Renal cortex interstitium (tissue), 11 donors: ENCODE measurements at regions not wholly inside any gene's neighbourhood (a gene's known extent, or its start where the extent isn't known, plus 50 kb on each side); places are given as distances from the start of the nearest gene placed in this dataset.

Source experiments
- DNase-seq, 11 donors: peaks; one replicate each; pipeline ENCODE4 v3.0.0-alpha.2; 2013; ENCODE audit warnings: low read depth in 9 of 11, low spot score in 4 of 11; ENCODE audit errors: extremely low read depth in 1 of 11

GRCh38 chr13:47310401-47310800 is 413.5 kb upstream of the HTR2A start:
- DNase-seq, result no peak

DNA sequence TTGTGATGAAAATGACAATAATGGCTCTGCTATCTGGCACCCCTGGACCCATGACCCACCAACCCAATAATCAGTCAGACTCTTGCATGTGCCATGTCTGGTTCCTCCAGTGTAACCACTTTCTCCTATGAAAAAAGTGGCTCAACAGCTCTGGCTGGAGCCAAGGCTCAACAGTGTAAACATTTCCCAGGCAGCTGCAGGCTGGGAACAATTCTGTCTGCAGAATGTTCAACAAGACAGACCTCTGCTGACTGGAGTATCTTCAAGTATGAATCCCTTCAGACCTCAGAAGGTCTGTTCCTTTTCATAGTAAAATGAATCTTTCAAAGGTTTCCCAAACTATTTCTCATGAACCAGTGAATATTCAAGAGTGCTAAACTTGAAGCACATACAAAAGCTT is 410.1 kb upstream of the HTR2A start:
- DNase-seq, result no peak

DNA sequence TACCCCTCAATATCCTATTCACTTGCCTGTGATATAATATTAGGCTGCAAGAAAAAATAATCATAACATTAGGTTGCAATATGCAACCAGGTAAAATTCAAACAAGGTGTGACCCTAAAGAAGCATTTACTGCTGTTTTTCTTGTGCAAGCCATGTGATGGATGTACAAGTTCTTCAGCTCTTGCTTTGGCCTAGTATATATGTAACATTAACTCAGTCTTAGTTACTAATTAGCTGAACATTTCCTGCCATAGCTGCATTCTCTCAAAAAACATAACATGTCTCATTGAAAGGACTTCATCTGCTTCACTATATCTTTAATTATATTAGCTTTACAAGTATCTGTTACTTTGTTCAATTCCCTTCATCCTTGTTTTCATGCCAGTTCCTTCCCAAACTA is 406.8 kb upstream of the HTR2A start:
- peak in 2 of 11 donors; percentile 1 to 3 for DNase-seq

GRCh38 chr13:47299304-47299703 is 402.5 kb upstream of the HTR2A start:
- DNase-seq, result no peak

- DNase-seq, result no peak
Measured at GRCh38 chr13:47298506-47298905, 401.7 kb upstream of the HTR2A start.

GRCh38 chr13:47294691-47295090 is 397.8 kb upstream of the HTR2A start:
- DNase-seq, result no peak

GRCh38 chr13:47291107-47291656 is 394.3 kb upstream of the HTR2A start:
- DNase-seq, result no peak

DNA sequence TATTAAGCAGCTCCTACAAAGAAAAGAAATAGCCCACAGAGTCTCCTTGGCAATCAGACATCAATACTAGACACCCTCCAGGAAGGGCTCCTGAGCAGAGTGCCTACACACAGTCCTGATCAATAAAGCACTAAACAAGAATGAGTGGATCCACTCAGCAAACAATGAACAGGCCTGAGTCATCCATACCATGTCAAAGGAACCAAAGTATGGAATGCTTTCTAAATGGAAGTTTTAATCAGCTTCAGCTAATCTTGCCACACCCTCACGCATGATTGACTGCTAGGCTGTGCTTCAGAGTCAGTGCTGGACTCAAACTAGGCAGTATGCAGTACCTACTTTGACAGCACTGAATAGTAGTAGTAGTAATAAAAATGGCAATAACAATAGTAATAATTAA is 392.7 kb upstream of the HTR2A start:
- no peak for DNase-seq

DNA sequence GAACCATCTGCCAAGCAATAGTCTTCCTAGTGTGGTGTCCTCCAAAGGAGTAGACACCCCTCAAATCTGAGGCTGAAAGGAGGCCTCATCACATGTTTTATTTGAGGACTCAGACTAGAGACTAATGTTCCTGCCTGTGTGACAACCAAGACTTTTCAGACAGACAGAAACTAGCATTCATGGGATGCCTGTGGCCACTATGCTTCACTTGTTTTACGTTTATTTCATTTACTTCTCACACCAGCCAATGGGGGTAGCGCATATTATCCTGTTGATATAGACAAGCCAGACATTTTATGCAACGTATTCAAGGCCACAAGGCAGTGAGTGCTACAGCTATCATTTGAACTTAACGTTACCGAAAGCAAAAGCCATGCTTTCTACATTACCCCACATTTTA is 391.7 kb upstream of the HTR2A start:
- DNase-seq, result no peak

- DNase-seq, result no peak
Measured at GRCh38 chr13:47287291-47287751, 390.5 kb upstream of the HTR2A start.

GRCh38 chr13:47281991-47282390 is 385.1 kb upstream of the HTR2A start:
- no peak for DNase-seq

DNA sequence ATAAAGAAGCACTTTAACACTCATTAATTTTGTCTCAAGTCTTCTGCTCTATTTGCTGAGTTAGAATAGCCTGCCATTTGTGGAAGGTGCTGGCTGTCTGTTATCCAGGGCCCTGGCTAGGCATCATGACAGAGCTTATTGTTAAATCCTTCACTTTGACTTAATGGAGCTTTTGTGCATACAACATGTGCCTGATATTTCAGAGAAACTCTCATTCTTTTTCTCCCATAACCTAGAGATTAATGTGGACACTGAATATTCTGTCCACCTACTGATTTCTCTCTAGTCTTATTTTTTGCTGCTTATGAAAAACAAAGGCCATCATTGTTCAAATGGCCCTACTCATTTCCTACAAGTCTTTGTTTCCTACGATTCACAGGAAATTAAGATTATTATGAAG is 383.1 kb upstream of the HTR2A start:
- DNase-seq, result no peak

- no peak for DNase-seq
Measured at GRCh38 chr13:47277774-47278173, 380.9 kb upstream of the HTR2A start.

GRCh38 chr13:47268270-47268669 is 371.4 kb upstream of the HTR2A start:
- DNase-seq, result no peak

- DNase-seq, result no peak
Measured at GRCh38 chr13:47258384-47258783, 361.5 kb upstream of the HTR2A start.

GRCh38 chr13:47256618-47257017 is 359.8 kb upstream of the HTR2A start:
- no peak for DNase-seq

DNA sequence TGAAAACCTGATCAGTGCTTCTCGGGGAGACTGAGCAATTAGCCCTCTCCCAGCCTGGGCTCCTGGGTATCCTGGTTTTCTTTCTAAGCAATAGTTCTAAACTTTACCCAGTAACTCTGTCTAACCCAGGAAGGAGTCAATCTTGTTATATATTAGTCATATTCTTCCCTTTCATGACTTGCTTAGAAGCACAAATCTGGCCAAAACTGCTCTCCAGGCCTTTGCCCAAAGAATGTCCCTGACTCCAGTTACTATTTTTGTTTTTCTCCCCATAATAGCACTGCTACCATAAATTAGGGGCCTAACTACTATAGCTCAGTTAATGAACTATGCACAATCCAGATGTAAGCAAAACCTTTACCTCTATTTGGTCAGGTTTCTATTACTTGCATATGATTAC is 355.8 kb upstream of the HTR2A start:
- no peak for DNase-seq

GRCh38 chr13:47251771-47252170 is 354.9 kb upstream of the HTR2A start:
- no peak for DNase-seq

DNA sequence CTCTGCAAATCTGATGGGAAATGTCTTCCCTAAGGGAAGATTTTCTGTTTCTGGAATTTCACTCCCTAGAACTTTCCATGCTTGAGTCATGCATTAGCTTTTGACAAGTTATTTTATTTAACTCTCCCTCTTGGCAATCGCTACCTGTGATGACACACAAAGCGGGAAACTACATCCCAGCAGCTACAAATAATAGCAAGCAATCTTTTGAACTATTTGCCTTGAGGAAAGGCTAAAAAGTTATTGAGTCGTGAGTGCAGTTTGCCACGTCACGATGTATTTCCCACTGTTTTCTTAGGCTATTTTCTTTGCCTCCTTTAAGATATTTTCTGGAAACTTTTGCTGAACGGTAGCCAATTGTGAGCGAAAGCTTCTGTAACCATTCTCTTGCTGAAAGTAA is 353.3 kb upstream of the HTR2A start:
- DNase-seq, result no peak

- DNase-seq, result no peak
Measured at GRCh38 chr13:47249266-47249665, 352.4 kb upstream of the HTR2A start.

DNA sequence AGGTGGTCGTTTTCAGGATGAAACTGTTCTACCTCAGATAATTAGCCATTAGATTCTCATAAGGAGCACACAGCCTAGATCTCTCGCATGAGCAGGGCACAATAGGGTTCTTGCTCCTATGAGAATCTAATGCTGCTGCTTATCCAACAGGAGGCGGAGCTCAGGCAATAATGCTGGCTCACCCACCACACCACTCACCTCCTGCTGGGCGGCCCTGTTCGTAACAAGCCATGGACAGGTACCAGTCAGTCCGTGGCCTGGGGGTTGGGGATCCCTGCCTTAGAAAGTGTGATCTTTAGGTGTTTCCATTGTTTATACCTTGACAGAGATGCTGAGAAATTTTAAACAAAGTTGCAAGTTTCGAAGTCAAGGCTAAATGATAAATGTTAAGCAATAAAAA is 344.6 kb upstream of the HTR2A start:
- DNase-seq, result no peak

GRCh38 chr13:47239025-47239424 is 342.2 kb upstream of the HTR2A start:
- no peak for DNase-seq
